GM19193 (cell line): ENCODE measurements at regions not wholly inside any gene's neighbourhood (a gene's known extent, or its start where the extent isn't known, plus 50 kb on each side); places are given as distances from the start of the nearest gene placed in this dataset.

Source experiments
- POLR2A ChIP-seq: IDR thresholded peaks from 4 replicates; pipeline ENCODE4 v1.6.1; 2011; ENCODE audit not compliant: insufficient read depth, insufficient read length; ENCODE audit errors: extremely low read depth

DNA sequence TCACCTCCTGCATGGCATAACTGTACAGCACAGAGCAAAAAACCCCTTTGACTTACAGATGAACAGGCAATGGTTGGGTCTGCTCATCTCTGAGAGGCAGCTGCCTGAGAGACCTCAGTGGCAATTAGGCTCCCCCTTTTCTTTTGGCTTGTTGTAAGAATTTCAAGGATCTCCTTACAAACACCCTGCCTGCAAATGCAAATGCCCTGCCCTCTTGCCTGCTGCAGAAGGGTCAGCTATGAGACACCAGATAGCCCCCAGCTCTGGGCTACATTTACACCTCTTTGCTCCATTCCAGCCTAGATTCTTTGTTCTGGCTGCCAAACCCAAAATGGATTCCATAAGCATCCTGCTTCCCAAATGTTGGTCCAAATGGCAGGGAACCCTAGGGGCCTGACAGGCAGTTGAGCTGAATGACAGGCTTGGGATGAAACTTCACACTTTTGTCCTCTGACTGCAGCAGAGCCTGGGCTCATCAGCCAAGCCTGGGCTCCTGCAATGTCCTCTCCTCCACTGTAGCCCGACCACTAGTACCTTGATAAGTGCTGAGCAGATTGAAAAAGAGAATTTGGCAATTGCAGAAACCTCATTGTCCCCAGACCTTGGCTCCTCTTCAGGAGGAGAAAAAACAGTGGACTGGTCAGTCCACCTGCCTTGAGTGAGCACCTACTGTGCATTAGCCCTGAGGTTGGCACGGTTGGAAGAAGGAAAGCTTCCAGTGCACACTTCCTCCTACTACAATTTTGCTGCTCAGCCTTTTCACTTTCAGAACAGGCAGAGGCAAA lies 678.3 kb downstream of the BCL11A start:
- no peak for TF ChIP-seq POLR2A

GRCh38 chr2:59874361-59874760 lies 679.1 kb downstream of the BCL11A start:
- TF ChIP-seq POLR2A, result no peak

DNA sequence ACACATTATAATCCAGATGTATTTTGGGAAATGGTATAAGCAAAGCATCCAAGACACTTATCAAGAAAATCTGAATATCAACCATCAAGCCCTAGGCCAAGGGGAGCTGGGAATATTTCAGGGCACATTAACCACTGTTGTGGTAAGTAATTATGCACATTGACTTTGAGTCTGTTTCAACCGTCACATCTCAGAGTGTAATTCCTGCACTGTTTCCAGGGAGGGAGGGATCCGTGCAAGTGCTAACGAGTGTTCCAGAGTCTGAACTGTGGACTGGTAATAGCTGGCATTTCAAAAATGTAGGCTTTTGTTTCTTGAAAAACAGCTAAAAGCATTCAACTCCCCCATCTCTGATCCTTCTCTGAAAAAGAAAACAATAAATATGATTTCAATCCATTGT lies 681.6 kb downstream of the BCL11A start:
- no peak for TF ChIP-seq POLR2A

DNA sequence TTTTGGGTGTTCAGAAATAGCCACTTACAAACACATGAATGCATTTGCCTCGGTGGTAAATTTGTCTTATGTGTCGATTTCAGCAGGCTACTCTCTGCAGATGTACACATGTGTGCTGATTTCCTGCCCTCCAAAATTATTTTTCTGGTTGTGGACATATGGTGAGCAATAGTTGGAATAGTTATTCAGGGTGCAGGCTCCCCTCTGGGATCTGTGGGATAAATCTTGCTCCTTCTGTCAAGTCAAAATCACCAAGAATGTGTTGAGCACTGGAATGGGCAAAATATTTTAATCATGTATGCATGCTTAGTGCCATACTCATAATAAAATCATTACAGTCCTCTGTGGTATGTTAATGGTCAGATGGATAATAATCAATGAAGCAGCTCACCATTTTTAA lies 684.5 kb downstream of the BCL11A start:
- no peak for TF ChIP-seq POLR2A

GRCh38 chr2:59866436-59866835 lies 687.0 kb downstream of the BCL11A start:
- no peak for TF ChIP-seq POLR2A

- no peak for TF ChIP-seq POLR2A
Measured at GRCh38 chr2:59858540-59858939, 694.9 kb downstream of the BCL11A start.

DNA sequence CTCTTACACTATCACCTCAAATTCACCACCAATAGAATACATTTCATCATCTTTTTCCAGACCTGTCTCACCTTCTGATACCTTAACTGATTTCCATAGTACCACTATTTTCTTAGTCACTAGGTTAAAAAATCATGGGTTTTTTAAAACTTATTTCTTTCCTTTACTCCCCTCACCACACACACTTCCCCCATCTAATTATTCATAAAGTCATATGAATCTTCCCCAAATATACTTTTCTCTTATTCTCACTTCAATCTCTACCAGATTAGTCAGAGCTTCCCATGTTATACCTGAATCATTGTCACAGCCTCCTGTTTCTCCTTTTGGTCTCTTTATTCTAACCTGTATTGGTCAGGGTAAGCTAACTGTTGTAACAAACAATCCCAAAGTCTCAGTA lies 696.3 kb downstream of the BCL11A start:
- no peak for TF ChIP-seq POLR2A

- TF ChIP-seq POLR2A, result no peak
Measured at GRCh38 chr2:59856391-59856790, 697.1 kb downstream of the BCL11A start.

DNA sequence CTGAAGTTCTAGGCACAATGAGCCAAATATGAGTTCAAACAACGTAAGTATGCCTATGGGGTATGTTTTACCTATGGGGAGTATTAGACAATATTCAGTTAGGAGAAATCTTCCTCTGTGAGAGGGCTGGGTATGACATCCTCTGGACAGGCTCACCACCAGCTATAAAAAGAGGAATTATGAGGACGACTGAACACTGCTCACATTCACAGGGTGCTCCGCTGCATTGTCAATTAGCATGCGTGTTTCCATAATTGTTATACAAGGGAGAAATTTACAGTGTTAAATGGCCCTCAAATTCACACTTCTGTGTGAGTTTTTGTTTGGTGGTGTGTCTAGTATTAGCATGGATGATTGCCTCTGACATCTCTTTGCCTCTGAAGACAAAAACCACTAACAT lies 700.4 kb downstream of the BCL11A start:
- TF ChIP-seq POLR2A, result no peak

- TF ChIP-seq POLR2A, result no peak
Measured at GRCh38 chr2:59851836-59852475, 701.5 kb downstream of the BCL11A start.

- no peak for TF ChIP-seq POLR2A
Measured at GRCh38 chr2:59850554-59850953, 702.9 kb downstream of the BCL11A start.

DNA sequence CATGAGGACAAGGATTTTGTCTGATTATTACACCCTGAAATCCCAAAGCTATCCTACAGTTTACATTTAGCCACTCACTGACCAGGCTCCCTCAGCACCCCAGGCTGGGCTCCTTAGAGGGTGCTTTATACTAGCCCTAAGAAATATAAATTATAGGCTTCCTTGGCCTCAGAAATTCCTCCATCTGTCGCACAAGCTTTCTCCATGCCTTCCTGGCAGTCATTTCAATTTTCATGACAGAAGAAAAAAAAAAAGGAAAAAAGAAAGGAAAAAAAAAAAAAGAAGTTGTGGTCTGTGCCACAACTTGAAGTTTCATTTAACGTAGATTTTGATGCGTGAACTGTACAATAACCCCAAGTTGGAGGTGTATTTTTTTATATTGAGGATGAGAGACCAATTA lies 719.5 kb downstream of the BCL11A start:
- no peak for TF ChIP-seq POLR2A

DNA sequence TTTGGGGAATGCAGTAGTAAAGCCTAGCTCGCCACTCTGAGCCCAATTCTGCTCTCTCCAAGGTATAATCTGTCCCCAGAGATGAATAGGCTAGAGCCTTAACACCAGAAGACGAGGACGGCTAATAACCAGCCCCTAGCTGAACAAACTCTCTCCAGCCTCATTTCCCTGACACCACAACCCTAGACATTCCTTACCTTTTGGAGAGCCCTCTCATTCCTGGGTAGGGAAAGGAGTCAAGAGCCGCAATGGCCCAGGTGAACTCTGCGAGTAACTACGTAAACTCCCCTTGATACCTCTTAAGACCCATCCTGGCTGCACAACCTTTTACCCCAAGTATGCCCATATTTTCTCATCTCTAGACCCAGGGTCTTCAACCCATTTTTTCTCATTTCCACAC lies 722.9 kb downstream of the BCL11A start:
- TF ChIP-seq POLR2A, result no peak

- no peak for TF ChIP-seq POLR2A
Measured at GRCh38 chr2:59827677-59828076, 725.8 kb downstream of the BCL11A start.

DNA sequence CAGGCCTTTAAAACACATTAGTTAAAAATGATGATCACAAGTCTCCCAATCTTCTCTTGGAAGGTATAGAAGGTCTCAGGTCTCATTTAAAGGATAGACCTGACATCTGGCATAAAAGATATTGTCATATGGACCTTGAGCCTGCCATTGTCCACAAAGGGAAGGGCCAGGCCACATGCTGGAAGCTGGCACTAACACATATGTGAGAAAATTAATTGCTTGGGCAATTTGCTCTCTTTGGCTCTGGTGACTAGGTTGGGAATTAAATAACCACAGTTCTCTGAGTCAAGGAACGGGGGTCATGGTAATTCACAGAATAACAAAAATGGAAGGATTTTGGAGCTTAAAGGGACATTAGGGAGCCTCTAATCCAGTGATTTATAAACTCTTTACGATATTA lies 727.3 kb downstream of the BCL11A start:
- TF ChIP-seq POLR2A, result no peak

- TF ChIP-seq POLR2A, result no peak
Measured at GRCh38 chr2:59824314-59824713, 729.1 kb downstream of the BCL11A start.

DNA sequence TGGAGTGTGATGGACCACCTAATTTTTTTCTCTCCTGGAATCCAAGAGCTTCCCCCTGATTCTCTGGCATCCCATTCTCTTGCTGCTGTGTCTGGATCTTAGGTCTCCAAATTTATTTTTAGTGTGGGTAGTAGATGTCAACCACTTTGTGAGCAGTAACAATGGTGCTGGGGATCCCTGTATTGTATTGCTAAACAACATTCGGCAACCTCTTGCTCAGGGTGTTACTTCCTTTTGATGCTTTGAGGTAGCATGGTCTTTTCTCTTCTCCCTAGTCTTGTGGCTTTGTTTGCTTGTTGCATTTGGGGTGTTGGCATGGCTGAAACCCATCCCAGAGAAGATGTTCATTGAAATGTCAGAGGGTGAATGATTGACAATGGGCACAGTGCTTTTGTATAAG lies 737.4 kb downstream of the BCL11A start:
- TF ChIP-seq POLR2A, result no peak

- no peak for TF ChIP-seq POLR2A
Measured at GRCh38 chr2:59806486-59806885, 747.0 kb downstream of the BCL11A start.

- TF ChIP-seq POLR2A, result no peak
Measured at GRCh38 chr2:59804732-59805131, 748.7 kb downstream of the BCL11A start.
